Endodermal cell (in vitro differentiated cells): ENCODE measurements at regions not wholly inside any gene's neighbourhood (a gene's known extent, or its start where the extent isn't known, plus 50 kb on each side); places are given as distances from the start of the nearest gene placed in this dataset.

Experiments
- DNase-seq: peaks from one replicate; pipeline ENCODE4 v3.0.0-alpha.2; 2017
- H3K27ac ChIP-seq: 2 replicates; pipeline ENCODE4 v1.5.1; 2013; ENCODE audit warnings: mild to moderate bottlenecking, low read depth, low read length, moderate library complexity
- H3K27me3 ChIP-seq: 2 replicates; pipeline ENCODE4 v1.6.1; 2013; ENCODE audit warnings: mild to moderate bottlenecking, low read length, moderate library complexity; ENCODE audit not compliant: insufficient read depth, control insufficient read depth, poor library complexity, severe bottlenecking
- H3K36me3 ChIP-seq: 2 replicates; pipeline ENCODE4 v1.7.0; 2013; ENCODE audit warnings: mild to moderate bottlenecking, low read length, moderate library complexity; ENCODE audit not compliant: control insufficient read depth, insufficient read depth
- H3K4me1 ChIP-seq: one replicate; pipeline ENCODE4 v1.7.0; 2013; ENCODE audit warnings: low read length; ENCODE audit not compliant: control insufficient read depth, insufficient read depth
- H3K4me3 ChIP-seq: 2 replicates; pipeline ENCODE4 v1.5.1; 2013; ENCODE audit warnings: mild to moderate bottlenecking, low read length, moderate library complexity
- H3K9ac ChIP-seq: 2 replicates; pipeline ENCODE4 v1.6.1; 2013; ENCODE audit warnings: mild to moderate bottlenecking, low read length, moderate library complexity; ENCODE audit not compliant: poor library complexity, severe bottlenecking; ENCODE audit errors: extremely low read depth
- H3K9me3 ChIP-seq: 2 replicates; pipeline ENCODE4 v1.6.1; 2013; ENCODE audit warnings: mild to moderate bottlenecking, low read length, moderate library complexity; ENCODE audit not compliant: control insufficient read depth
- H3K27ac Mint-ChIP-seq: 2 replicates; pipeline ENCODE4 v1.8.0; 2020; ENCODE audit warnings: mixed read lengths
- H3K27me3 Mint-ChIP-seq: 2 replicates; pipeline ENCODE4 v1.8.0; 2021; ENCODE audit warnings: mild to moderate bottlenecking, mixed read lengths; ENCODE audit not compliant: insufficient read depth
- H3K36me3 Mint-ChIP-seq: 2 replicates; pipeline ENCODE4 v1.8.0; 2020; ENCODE audit warnings: low read depth, mixed read lengths
- H3K4me1 Mint-ChIP-seq: 2 replicates; pipeline ENCODE4 v1.8.0; 2020; ENCODE audit warnings: mixed read lengths
- H3K4me3 Mint-ChIP-seq: 2 replicates; pipeline ENCODE4 v1.8.0; 2020; ENCODE audit warnings: mild to moderate bottlenecking, moderate library complexity, mixed read lengths
- H3K9me3 Mint-ChIP-seq: 2 replicates; pipeline ENCODE4 v1.8.0; 2020; ENCODE audit warnings: mild to moderate bottlenecking, mixed read lengths
- WGBS, 2 experiments: methylation state at CpG; one replicate each; pipeline versions ENCODE4 v1.1.5 to v1.1.7; 2013; ENCODE audit warnings: missing lambda C conversion rate in 2 of 2, mixed read lengths in 1 of 2; ENCODE audit not compliant: insufficient coverage in 1 of 2, insufficient read length in 1 of 2; 5-methylcytosine and 5-hydroxymethylcytosine counted together
- TF ChIP-seq, protein P1 (sequence below): fragments of 200-600 bp; sonication (generic); conservative IDR thresholded peaks from 2 replicates; pipeline ENCODE4 v1.5.0; 2021; ENCODE audit warnings: antibody characterized with exemption, mild to moderate bottlenecking

DNA sequence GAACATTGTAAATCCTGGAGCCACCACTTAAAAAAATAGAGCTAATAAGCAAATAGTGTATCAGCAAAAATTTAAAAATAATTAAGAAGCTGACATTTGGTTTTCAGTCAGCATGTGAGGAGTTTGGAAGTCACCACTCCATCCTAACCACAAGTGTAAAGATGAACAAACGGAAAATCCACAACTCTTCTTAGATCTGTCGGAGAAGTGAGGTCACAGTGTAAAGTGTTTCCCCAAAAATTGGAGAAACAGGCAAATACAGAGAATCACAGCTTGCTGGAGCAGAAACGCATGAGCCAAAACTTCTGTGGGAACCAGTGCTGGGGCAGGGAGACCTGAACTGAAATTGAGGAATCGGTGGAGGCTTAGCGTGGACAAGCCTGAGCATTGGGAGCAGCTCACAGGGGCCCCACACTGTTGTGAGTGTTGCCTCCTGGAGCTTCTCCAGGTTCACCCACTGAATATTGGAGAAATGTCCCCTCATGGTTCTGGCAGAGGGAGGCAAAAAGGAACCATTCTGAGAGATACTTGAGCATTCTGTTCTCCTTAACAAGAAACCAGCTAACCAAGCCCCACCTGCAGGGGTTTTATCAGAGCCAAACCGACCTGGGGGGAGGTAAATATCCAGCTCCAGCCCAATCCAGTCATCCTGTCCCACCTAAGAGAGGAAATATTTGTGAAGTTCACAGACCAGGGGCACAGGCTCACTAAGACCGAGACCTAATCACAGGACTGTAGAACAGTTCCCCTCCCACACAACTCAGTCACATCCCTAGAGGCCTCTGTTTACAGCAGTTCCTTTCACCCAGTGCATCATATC lies 192.0 kb downstream of the ERMARD start:
- H3K27ac Mint-ChIP-seq, result no peak overlapping the region
- no peaks in the 10 kb centered on the region for H3K36me3 Mint-ChIP-seq
- no peak overlapping the region for H3K4me3 Mint-ChIP-seq
- WGBS, 2 experiments, result 67 to 76% methylated on average over 5 to 7 of the region's 7 CpGs
- TF ChIP-seq, protein P1, sequence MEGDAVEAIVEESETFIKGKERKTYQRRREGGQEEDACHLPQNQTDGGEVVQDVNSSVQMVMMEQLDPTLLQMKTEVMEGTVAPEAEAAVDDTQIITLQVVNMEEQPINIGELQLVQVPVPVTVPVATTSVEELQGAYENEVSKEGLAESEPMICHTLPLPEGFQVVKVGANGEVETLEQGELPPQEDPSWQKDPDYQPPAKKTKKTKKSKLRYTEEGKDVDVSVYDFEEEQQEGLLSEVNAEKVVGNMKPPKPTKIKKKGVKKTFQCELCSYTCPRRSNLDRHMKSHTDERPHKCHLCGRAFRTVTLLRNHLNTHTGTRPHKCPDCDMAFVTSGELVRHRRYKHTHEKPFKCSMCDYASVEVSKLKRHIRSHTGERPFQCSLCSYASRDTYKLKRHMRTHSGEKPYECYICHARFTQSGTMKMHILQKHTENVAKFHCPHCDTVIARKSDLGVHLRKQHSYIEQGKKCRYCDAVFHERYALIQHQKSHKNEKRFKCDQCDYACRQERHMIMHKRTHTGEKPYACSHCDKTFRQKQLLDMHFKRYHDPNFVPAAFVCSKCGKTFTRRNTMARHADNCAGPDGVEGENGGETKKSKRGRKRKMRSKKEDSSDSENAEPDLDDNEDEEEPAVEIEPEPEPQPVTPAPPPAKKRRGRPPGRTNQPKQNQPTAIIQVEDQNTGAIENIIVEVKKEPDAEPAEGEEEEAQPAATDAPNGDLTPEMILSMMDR, result no peak
- Histone ChIP-seq H3K4me1 (peaks cover 5% of the 10 kb centered on the region), H3K27ac (no peak overlapping the region), H3K4me3 (no peak overlapping the region), H3K36me3 (no peaks in the 10 kb centered on the region), H3K9ac (no peak overlapping the region), H3K9me3 (peaks cover 16% of the 10 kb centered on the region), H3K27me3 (no peaks in the 10 kb centered on the region)
- peaks cover 4% of the 10 kb centered on the region for H3K9me3 Mint-ChIP-seq
- DNase-seq, result no peak
- no peaks in the 10 kb centered on the region for H3K4me1 Mint-ChIP-seq
- peaks cover 6% of the 10 kb centered on the region for H3K27me3 Mint-ChIP-seq

DNA sequence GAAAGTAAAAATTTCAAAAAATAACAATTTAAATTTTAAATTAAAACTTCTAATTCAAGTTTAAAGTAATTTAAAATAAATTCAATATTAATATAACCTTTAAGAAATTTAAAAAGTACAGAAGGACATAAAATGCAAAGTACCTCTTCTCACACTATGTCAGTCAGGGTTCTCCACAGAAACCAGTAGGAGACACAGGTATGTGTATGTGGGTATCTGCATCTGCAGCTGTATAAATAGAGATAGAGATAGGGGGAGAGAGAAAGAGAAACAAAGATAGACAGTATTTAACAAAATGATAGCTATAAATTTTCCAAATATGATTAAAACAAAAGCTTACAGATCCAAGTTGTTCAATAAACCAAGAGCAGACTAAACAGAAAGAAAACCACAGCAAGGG lies 190.8 kb downstream of the ERMARD start:
- no peak for DNase-seq
- Mint-ChIP-seq H3K27ac (no peak overlapping the region), H3K36me3 (no peaks in the 10 kb centered on the region), H3K9me3 (peaks cover 4% of the 10 kb centered on the region), H3K27me3 (peaks cover 9% of the 10 kb centered on the region), H3K4me3 (no peak overlapping the region), H3K4me1 (peaks cover 4% of the 10 kb centered on the region)
- peaks cover 5% of the 10 kb centered on the region for H3K4me1 ChIP-seq
- TF ChIP-seq, protein P1, result no peak
- H3K27ac ChIP-seq, result no peak overlapping the region
- H3K27me3 ChIP-seq, result no peaks in the 10 kb centered on the region
- no peak overlapping the region for H3K4me3 ChIP-seq
- no peaks in the 10 kb centered on the region for H3K36me3 ChIP-seq
- H3K9ac ChIP-seq, result no peak overlapping the region
- H3K9me3 ChIP-seq, result peaks cover 16% of the 10 kb centered on the region

DNA sequence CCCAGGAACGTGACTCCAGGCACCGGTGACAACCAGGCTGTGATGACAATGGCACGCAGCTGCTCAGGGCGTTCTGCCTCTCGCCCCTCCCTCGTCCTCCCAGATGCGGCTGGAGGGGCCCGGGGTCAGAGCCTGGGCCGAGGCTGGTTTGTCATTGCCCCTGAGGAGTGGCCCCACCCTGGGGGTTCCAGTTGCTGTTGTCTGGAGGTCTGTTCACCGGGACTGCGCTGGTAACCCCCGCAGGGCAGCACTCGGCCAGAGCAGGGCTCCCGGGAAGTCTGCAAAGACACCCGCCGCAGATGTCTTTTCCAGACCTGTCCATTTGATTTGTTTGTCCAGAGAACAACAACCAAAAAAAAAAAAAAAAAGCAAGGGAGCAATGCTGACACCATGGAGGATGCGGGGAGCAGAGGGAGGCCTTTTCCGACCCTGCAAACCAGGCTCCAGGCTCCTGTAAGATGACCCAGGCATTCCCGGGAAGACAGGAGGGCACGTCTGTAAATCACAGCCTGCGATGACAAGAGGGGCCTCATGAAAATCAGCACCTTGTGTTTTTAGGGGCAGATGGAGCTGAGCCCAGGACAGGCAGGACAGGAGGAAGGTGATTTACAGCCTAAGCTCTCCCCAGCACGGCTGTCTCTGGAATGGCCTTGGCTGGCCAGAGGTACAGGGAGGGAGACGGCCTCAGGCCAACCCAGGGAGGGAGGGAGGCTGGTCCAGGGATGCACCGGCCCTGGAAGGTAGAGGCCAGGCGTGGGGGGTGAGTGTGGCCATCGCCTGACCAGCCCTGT lies 189.3 kb downstream of the ERMARD start:
- Histone ChIP-seq H3K9ac (no peak overlapping the region), H3K4me1 (peaks cover 5% of the 10 kb centered on the region), H3K27me3 (no peaks in the 10 kb centered on the region), H3K27ac (peak overlapping the region; percentile 24), H3K9me3 (peaks cover 16% of the 10 kb centered on the region), H3K36me3 (no peaks in the 10 kb centered on the region), H3K4me3 (no peak overlapping the region)
- H3K36me3 Mint-ChIP-seq, result no peaks in the 10 kb centered on the region
- H3K4me3 Mint-ChIP-seq, result no peak overlapping the region
- no peak overlapping the region for H3K27ac Mint-ChIP-seq
- 78 to 91% methylated on average over 16 to 26 of the region's 26 CpGs for whole genome bisulfite sequencing, 2 experiments
- peaks cover 4% of the 10 kb centered on the region for H3K9me3 Mint-ChIP-seq
- TF ChIP-seq, protein P1, result no peak
- H3K4me1 Mint-ChIP-seq, result peaks cover 4% of the 10 kb centered on the region
- no peak for DNase-seq
- H3K27me3 Mint-ChIP-seq, result peaks cover 7% of the 10 kb centered on the region
